ENCODE measurements at regions not wholly inside any gene's neighbourhood (a gene's known extent, or its start where the extent isn't known, plus 50 kb on each side); places are given as distances from the start of the nearest gene placed in this dataset.
"Not testable (repeated sequence)": the region's sequence is repeated elsewhere in the genome, so short reads cannot be mapped to it uniquely, and the experiment has no call there.

DNA sequence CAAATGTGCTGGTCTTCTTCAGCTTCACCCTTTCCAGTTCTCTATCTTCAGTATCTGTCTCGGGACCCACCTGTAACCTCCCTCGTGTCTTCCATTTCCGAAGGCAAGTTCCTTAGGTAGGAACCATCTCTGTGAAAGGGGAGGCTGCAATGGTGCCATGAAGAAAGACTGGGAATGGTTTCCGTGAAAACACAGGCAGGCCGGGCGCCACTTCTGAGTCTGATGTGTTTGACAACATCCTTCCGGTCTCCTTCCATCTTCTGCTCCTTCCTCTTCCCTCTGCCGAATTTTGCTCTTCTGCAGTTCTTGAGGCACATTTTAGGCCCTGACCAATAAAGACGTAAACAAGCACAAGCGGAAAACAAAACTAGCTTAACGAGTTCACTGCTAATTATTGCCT lies 328.0 kb downstream of the THBS2 start:
- FAIRE-seq (no peak), DNase-seq (ENCODE audit: extremely low spot score, insufficient read length, low read depth) (no peak)

DNA sequence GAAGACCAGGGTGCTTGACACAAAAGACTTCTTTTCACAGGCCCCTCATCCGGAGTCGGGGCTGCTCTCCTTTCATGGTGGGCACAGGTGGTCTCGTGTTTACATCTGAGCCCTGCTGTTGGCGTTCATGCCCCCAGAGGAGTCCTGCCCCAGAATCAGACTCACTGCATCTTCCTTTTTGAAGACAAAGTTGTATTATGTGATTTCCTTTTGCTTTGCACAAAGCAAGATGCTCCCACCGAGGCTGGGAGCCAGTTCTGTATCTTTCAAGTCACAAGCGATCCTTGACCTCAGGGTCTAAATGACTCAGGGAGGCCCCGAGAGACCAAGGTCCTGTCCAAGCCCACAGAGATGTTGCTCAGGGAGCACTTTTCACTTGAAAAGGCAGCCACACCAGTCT lies 330.5 kb downstream of the THBS2 start:
- FAIRE-seq (no peak), DNase-seq (ENCODE audit: extremely low spot score, insufficient read length, low read depth) (no peak)

DNA sequence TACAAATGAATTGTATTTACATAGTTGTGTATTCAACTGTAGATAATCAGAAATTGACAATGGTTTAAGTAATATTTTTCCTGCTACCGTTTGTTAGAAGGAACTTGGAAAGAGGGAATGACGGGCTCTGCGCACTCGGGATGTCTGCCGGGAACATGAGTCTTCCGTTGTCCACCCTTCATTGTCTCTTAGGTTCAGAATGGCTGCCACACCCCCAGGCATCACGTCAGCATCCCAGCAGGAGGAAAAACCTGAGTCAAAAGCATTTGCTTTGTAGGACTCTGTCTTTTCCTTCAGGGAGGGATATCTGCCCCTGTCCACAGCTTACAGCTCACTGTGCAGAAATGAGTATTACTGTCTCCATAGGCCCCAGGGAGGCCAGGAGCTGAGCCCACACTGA lies 331.2 kb downstream of the THBS2 start:
- FAIRE-seq: no peak
- DNase-seq (ENCODE audit: extremely low spot score, insufficient read length, low read depth): no peak

DNA sequence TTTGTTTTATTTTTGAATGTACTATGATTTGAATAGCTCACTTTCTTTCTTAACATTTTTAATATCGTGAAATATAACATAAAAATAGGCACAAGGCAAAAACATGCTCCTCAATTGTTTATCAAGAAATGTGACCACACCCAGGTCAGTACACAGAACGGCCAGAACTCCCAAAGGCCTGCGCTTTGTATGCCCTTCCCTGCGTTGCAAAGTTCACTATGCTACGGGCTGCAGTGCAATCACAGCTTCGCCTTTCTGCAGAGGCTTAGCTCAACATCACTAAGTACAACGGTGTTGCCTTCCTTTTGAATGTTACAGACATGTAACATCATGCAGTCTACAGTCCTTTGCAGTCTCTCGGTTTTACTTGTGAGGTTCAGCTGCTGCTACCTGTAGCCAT lies 333.4 kb downstream of the THBS2 start:
- no peak for FAIRE-seq
- DNase-seq (ENCODE audit: extremely low spot score, insufficient read length, low read depth): no peak

DNA sequence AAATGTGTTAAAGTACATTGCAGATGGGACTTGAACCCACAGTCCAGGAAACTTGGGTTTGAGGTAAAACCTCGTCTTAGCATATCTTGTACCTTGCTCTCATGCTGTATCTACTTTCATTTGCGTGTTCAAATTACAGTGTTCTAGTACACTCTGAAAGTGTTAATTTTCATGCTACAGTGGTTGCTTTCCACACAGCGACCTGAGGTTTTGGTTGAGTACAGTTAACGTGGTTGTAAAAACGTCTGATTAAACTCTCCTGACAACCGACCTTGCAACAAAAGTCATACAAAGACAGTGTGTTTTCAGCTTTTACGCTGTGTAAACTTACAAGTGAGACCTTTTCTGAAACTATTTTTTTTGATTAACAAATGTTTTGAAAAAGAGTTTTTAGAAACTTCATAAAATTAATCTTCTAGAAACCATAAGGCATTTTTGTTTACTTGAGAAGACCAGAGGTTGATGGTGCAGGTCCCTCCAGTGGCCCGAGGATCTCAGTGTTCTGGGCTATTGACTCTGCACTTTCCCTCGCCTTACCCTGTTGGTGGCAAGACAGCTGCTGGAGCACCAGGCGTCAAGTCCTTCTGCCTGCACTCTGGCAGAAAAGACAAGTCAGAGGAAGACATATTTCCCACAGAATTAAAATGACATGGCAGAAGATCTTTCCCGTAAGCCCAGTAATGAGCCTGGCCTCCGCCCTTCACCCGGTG lies 334.0 kb downstream of the THBS2 start:
- no peak for FAIRE-seq

DNA sequence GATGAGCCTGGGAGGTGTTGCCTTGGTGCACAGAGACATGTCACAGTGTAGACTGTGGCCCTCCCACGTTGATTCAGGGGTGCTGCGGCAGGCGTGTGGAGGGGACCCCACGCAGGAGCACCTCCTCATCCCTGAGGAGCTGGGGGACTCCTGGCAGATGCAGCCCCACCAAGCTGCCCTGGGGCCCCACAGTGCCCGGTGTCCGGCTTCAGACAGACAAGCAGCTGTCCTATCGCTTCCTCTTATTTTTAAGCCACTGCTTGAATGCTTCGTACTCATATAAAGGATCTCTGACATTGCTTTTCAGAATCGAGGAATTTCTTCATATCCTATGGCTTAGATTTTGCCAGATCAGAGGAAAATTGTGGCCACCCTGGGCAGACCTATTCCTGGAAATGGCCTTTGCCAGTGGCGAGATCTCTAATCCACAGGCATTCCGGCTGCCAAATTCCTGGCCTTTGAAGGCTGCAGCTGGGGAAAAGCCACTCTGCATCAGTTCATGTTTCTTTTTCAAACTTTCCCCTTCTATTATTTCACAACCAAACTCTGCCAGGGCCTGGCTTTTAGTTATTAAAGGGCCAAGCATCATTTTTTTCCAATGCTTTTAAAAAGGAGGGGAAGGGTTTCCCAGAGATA lies 337.0 kb downstream of the THBS2 start:
- DNase-seq (ENCODE audit: extremely low spot score, insufficient read length, low read depth): no peak
- FAIRE-seq: no peak

More for the DNA sequence above, 334.0 kb downstream of the THBS2 start:
- DNase-seq (ENCODE audit: extremely low spot score, insufficient read length, low read depth): no peak

DNA sequence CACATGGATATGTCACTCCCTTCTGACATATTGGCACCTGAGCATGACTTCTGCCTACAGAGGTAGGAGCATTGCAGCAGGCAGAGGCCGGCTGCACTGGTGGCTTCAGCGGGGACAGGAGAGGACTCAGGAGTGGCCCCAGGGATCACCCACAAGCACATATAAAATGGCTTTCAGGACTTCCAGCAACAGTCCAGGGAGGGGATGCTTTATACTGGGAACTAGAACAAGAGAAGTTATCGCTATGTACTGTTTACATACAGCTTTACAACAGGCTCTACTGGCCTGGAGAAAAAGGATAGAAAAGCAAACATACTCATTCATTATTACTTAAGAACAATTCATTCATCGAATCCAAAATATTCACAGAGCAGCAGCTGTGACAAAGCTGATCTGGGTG lies 337.8 kb downstream of the THBS2 start:
- FAIRE-seq (no peak), DNase-seq (ENCODE audit: extremely low spot score, insufficient read length, low read depth) (no peak)

DNA sequence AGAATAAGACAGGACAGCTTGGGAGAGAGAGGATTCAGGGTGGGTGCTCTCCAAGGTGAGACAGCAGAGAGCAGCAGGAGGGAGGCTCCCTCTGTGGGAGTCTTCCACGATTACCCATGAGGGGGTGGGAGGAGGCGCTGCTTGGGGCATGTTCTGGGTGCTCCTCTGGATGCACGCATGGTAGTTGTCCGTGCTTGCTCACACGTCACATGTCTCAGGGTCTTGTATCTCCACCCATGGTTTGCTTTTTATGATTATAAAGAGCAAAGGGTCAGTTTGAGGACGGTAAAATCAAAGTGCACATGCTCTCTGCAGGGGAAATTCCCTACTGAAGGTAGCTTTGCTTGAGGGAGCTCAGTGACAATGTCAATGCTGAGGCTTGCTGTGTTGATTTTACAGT lies 338.4 kb downstream of the THBS2 start:
- no peak for FAIRE-seq

DNA sequence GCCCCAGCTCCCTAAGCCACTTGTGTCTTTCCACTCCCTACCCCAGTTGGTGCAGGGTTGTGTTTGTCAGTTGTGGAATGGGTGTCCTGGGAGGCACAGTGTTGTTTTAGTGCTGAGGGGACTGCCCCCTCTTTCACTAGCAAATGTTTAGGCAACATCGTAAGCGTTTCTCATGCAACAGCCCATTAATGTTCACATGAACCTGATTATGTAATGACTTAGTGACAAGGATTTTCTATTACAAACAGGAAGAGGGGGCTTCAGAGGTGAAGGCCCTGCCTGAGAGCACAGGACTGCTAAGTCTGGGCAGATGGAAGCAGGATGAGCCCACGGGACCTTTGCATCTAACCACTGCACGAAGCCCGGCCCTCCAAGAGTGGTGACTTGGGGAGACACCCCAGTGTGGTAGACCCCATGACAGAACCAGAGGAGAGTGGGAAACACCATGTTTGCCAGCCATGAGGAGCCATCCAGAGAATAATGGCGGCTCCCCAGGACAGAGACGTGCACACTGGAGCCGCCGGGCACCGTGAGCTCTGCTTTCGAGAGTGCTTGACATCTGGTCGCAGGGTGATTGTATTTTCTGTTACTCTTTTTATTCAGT lies 339.7 kb downstream of the THBS2 start:
- no peak for FAIRE-seq
- DNase-seq (ENCODE audit: extremely low spot score, insufficient read length, low read depth): no peak

More for the DNA sequence above, 338.4 kb downstream of the THBS2 start:
- DNase-seq (ENCODE audit: extremely low spot score, insufficient read length, low read depth): no peak

DNA sequence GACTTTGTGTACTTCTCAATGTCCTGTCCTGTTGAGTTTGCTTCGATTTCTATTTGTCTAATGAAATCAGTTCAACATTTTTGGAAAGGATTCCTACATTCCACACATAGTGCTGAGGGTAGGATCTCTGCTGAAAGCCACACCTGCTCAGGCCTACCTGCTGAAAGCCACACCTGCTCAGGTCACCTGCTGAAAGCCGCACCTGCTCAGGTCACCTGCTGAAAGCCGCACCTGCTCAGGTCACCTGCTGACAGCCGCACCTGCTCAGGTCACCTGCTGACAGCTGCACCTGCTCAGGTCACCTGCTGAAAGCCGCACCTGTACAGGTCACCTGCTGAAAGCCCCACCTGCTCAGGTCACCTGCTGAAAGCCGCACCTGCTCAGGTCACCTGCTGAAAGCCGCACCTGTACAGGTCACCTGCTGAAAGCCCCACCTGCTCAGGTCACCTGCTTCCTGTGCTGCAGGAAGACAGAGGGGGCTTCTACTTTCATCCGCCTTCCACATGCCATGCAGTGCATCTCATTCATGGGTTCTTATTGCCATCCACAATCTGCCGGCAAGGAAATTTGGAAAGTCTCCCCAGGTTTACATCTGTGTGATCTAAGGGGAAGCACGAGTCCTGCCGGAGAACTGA lies 340.3 kb downstream of the THBS2 start:
- not testable (repeated sequence) for DNase-seq (ENCODE audit: extremely low spot score, insufficient read length, low read depth); FAIRE-seq

DNA sequence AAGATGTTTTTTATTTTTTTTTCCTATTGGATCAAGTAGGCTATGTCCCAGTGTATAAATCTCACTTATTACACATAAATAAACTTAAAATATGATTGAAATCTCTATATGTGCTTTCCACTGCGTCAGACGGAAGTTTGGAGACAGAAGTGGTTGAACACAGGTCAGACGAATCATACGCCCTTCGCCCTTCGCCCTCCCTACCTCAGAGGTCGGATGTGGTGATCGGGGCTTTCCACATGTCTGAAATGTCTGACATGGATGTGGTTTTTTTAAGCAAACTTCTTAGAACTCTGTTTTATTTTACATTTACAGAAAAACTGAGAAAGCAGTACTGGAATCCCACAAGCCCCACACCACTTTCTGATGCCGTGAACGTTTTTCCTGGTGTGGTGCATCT lies 344.4 kb downstream of the THBS2 start:
- no peak for FAIRE-seq
- DNase-seq (ENCODE audit: extremely low spot score, insufficient read length, low read depth): no peak

DNA sequence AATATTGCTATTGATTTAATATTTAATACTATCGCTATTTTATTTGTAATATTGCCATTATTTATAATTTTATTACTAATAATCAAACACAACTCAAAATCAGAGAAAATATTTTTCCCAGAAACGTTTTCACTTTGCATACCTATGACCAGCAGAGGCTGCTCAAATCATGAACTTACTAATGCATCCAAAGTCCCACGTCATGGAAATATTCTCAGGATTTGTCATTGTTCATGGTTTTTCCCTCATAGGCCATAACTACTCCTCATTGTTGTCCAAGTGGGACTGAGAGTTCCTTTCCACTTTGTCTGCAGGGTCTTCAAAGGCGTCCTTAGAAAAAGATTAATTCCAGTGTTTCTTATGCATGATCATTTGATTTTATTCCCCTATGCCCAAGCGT lies 344.8 kb downstream of the THBS2 start:
- no peak for DNase-seq (ENCODE audit: extremely low spot score, insufficient read length, low read depth)
- no peak for FAIRE-seq

DNA sequence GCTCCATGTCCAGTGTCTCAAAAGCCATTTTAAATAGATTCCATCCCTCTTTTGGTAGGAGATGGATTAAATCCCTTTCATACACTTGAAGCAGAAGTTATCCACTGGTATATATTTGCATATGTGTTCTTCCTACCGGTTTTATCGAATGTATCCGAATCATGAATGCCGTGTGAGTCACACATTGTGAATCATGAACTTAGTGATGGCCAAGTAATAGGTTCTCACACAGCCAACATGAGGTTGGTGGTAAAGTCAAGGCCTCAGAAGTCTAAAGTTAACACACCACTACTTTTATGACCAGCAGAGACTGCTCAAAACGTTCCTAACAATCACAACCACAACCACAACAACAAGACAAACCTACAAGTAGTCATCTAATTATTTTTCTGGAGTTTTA lies 345.5 kb downstream of the THBS2 start:
- no peak for DNase-seq (ENCODE audit: extremely low spot score, insufficient read length, low read depth)

DNA sequence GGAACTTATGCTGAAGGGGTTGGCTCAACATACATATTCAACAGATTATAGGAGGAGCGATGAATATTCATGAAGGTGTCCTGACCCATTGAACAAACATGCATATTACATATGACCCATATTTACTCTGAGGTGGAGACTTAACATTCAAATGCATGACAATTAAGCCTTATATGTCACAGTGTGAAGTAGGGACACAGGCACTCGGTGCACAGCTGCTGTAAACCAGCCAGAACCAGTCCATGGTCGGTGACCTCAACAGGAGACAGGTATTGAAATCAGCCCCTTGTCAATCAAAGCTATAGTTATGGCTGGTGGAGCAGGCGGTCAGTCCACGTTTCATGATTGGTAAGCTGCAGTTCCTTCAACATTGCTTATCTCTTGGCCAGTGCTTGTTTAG lies 347.3 kb downstream of the THBS2 start:
- no peak for FAIRE-seq
- no peak for DNase-seq (ENCODE audit: extremely low spot score, insufficient read length, low read depth)

More for the DNA sequence above, 345.5 kb downstream of the THBS2 start:
- FAIRE-seq: no peak

DNA sequence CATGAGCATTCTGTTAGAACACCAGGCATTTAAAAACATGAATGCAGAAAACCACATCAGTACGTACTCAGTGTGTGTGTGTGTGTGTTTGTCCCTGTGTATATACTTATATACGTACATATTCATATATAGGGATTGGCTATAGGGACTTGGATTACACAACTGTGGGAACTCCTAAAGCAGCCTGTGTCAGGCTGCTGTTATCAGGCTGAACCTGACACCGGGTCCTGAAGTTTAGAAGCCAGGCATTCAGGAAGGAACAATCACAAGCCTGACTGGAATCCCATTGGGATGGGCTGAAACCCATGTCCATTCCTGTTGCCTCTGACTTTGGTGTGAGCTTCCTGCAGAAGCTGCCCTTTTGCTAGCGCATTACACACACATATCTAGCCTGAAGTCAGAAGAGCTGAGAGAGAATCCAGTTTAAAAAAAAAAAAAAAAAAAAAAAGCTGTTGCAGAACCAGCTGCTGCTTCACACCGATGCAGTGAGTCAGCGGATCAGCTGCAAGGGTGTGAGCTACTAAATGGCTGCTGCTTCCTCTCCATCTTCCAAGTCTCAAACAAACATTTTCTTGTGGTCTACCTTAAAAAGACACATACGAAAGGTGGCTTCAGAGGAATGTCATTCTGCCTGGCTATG lies 348.1 kb downstream of the THBS2 start:
- FAIRE-seq: no peak
- no peak for DNase-seq (ENCODE audit: extremely low spot score, insufficient read length, low read depth)

DNA sequence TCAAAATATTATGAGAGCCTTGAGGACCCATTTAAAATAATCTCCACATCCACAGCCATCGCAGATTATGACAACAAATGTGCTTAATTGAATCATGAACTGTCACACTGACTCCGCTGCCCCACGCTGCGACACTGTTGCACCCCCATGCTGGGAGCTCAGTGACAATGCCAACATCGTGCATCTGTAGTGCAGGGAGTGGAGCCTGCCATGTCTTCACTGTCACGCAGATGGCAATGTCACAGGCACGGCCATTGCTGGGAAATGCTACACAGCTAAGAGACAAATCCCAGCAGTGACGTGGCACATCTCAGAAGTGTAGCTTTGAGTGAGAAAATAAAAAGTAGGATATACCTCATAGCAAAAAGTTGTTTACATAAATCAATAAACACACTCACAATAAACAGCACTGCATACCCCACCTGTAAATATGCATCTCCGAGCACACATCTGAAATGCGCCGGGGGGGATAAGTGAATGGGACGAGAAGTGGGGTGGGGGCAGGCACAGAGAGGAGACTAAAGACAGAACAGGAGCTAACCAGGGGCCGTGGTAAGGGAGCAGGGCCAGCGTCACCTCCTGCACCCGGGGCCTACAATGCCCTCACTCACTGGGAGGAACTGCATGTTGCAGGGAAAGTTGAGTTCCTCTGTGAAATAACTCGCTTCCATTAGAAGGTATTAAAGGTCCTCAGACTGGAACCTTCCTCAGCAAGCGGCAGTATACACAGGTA lies 349.9 kb downstream of the THBS2 start:
- DNase-seq (ENCODE audit: extremely low spot score, insufficient read length, low read depth) (no peak), FAIRE-seq (no peak)

DNA sequence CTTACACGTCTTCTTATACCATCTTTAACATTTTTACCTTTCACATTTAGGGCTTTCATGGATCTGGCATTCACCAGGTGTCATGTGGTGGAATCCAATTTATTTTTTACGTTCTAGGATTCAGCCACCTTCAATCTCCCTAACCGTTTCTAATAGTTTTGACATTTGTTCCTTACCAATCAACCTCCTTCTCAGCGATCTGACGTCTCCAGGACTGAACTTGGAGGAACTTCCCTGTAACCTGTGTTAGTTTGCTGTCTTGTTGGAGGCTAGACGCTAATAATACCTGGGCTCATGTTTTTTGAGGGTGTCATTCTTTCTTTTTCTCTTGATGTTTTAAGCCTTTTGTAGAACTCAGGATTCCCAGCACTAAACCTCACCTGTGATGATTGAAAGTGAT lies 351.6 kb downstream of the THBS2 start:
- FAIRE-seq (no peak), DNase-seq (ENCODE audit: extremely low spot score, insufficient read length, low read depth) (no peak)

DNA sequence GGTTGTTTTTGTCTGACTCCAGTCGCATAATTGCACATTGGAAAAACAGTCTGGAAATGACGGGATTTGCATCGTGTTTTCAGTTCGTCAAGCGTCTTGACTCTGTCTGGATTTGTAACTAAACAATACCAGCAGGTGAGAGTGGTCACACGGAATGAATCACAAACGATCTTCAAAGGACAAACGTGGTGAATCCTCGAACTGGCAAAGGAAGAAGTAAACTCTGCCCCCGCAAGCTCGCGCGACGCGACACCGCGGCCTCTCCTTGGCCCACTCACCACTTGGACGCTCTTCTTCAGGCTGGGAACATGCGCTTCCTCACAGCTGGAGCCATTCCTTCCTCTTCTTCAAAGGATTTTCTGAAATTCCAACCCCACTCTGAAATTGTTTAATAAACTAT lies 352.6 kb downstream of the THBS2 start:
- no peak for DNase-seq (ENCODE audit: extremely low spot score, insufficient read length, low read depth)
- no peak for FAIRE-seq

DNA sequence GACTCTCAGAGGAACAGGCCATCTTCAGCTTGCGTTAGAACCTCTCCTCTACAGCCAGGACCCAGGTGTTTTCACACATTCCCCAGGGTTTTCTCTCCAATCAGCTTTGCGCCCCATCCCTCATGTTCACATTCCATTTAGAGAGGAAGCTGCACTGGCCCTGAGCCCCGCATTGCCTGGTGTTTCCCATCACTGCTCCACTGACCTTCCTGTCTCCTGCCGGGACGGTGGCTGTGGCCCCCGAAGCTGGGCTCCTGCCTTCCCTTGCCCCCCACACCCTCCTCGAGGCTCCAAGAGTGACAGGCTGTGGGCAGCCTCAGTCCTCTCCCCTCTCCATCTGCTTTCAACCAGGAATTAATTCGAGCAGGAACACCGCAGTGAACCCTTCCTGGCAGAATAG lies 357.3 kb downstream of the THBS2 start:
- FAIRE-seq: no peak
- DNase-seq (ENCODE audit: extremely low spot score, insufficient read length, low read depth): no peak
